H1 (cell line): ENCODE measurements at regions not wholly inside any gene's neighbourhood (a gene's known extent, or its start where the extent isn't known, plus 50 kb on each side); places are given as distances from the start of the nearest gene placed in this dataset.

Experiments used
- CTCF ChIA-PET: fragments of 300-600 bp; sonication (Branson Sonifier 250); formaldehyde crosslinking; loops from one replicate; lab custom pipeline; 2021; ENCODE audit not compliant: partially characterized antibody; lab: Charles Lee
- POLR2A ChIA-PET: fragments of 300-600 bp; sonication (Branson Sonifier 250); formaldehyde crosslinking; loops from one replicate; lab custom pipeline; 2021; ENCODE audit warnings: inconsistent platforms; ENCODE audit not compliant: partially characterized antibody; lab: Charles Lee
- DNase-seq, 2 experiments: peaks; one replicate each; pipeline versions ENCODE4 v3.0.0 to v3.0.0-alpha.2; 2010 to 2022; ENCODE audit warnings: low spot score in 2 of 2, low read depth in 1 of 2, mixed read lengths in 1 of 2
- FAIRE-seq: peaks from 2 replicates; lab custom pipeline; 2011; peaks lifted over from hg19 to GRCh38; lab: Jason Lieb, UNC
- H2AFZ ChIP-seq: 2 replicates; pipeline ENCODE4 v1.8.1; 2012; ENCODE audit warnings: low read length, inconsistent platforms
- H2AK5ac ChIP-seq: 2 replicates; pipeline ENCODE4 v1.6.1; 2013; ENCODE audit warnings: low read depth, low read length
- H2BK120ac ChIP-seq: replicated peaks from 2 replicates; pipeline ENCODE3; 2013; ENCODE audit warnings: low read depth, low read length, inconsistent platforms
- H2BK12ac ChIP-seq: 2 replicates; pipeline ENCODE4 v1.6.1; 2013; ENCODE audit warnings: low read depth, low read length
- H2BK15ac ChIP-seq: 2 replicates; pipeline ENCODE4 v1.6.1; 2013; ENCODE audit warnings: low read length
- H2BK20ac ChIP-seq: 2 replicates; pipeline ENCODE4 v1.6.1; 2013; ENCODE audit warnings: low read length
- H2BK5ac ChIP-seq: 2 replicates; pipeline ENCODE4 v1.6.1; 2013; ENCODE audit warnings: low read depth, low read length
- H3K14ac ChIP-seq: 2 replicates; pipeline ENCODE4 v1.6.1; 2013; ENCODE audit warnings: inconsistent platforms; ENCODE audit not compliant: insufficient read length
- H3K18ac ChIP-seq: 2 replicates; pipeline ENCODE4 v1.6.1; 2013; ENCODE audit warnings: low read length; ENCODE audit errors: extremely low read depth
- H3K23ac ChIP-seq: 2 replicates; pipeline ENCODE4 v1.6.1; 2013; ENCODE audit warnings: inconsistent platforms; ENCODE audit not compliant: insufficient read length
- H3K23me2 ChIP-seq: 2 replicates; pipeline ENCODE4 v1.6.1; 2013; ENCODE audit warnings: low read depth, low read length
- H3K27ac ChIP-seq: 2 replicates; pipeline ENCODE4 v1.6.1; 2011; ENCODE audit warnings: low read depth, low read length, inconsistent platforms
- H3K27me3 ChIP-seq, 4 experiments: replicated peaks in 1 of 4; 1 replicate in 1 of 4; 2 replicates in 3 of 4; pipeline versions ENCODE4 v1.6.1 to v1.8.1; 2011 to 2013; ENCODE audit warnings: low read length in 3 of 4, mild to moderate bottlenecking in 3 of 4, inconsistent platforms in 2 of 4, mixed read lengths in 2 of 4, moderate library complexity in 1 of 4; ENCODE audit not compliant: control insufficient read depth in 3 of 4, insufficient read depth in 3 of 4; ENCODE audit errors: extremely low read depth in 1 of 4
- H3K36me3 ChIP-seq, 4 experiments: 2 replicates each; pipeline versions ENCODE4 v1.6.1 to v1.8.1; 2011 to 2013; ENCODE audit warnings: mild to moderate bottlenecking in 4 of 4, low read length in 3 of 4, moderate library complexity in 2 of 4, control low read depth in 1 of 4, inconsistent platforms in 1 of 4; ENCODE audit not compliant: insufficient read depth in 4 of 4, control insufficient read depth in 2 of 4
- H3K4ac ChIP-seq: replicated peaks from 2 replicates; pipeline ENCODE3; 2013; ENCODE audit warnings: low read length, low read depth, mixed read lengths, inconsistent platforms; ENCODE audit not compliant: insufficient read length
- H3K4me1 ChIP-seq, 4 experiments: replicated peaks in 1 of 4; 1 replicate in 1 of 4; 2 replicates in 3 of 4; pipeline versions ENCODE4 v1.6.1 to v1.8.1; 2011 to 2013; ENCODE audit warnings: low read length in 3 of 4, inconsistent platforms in 2 of 4, mixed read lengths in 1 of 4; ENCODE audit not compliant: insufficient read depth in 4 of 4, control insufficient read depth in 3 of 4
- H3K4me2 ChIP-seq, 2 experiments: 2 replicates each; pipeline versions ENCODE4 v1.6.1 to v1.8.1; 2011 to 2013; ENCODE audit warnings: low read depth in 2 of 2, low read length in 2 of 2, control low read depth in 1 of 2, inconsistent platforms in 1 of 2, mild to moderate bottlenecking in 1 of 2; ENCODE audit not compliant: insufficient read depth in 1 of 2
- H3K4me3 ChIP-seq, 4 experiments: fragments of 200-600, 300-600 bp in 1 of 4; sonication (generic), shearing (Covaris generic), sonication (Bioruptor Twin) in 1 of 4; 2 replicates each; pipeline versions ENCODE4 v1.5.1 to v1.8.1; 2011 to 2016; ENCODE audit warnings: low read length in 4 of 4, low read depth in 3 of 4, control low read depth in 2 of 4, inconsistent platforms in 2 of 4, mild to moderate bottlenecking in 2 of 4, mixed read lengths in 1 of 4, moderate library complexity in 1 of 4; ENCODE audit not compliant: insufficient read depth in 2 of 4; ENCODE audit errors: extremely low read depth in 1 of 4
- H3K56ac ChIP-seq: replicated peaks from 2 replicates; pipeline ENCODE3; 2013; ENCODE audit warnings: low read depth, mild to moderate bottlenecking, mixed read lengths, low read length, inconsistent platforms; ENCODE audit not compliant: insufficient read length
- H3K79me1 ChIP-seq: 2 replicates; pipeline ENCODE4 v1.6.1; 2013; ENCODE audit warnings: low read depth, low read length, control low read depth
- H3K79me2 ChIP-seq, 2 experiments: 2 replicates each; pipeline versions ENCODE4 v1.6.1 to v1.8.1; 2012 to 2013; ENCODE audit warnings: low read length in 2 of 2, mild to moderate bottlenecking in 2 of 2, inconsistent platforms in 1 of 2; ENCODE audit not compliant: insufficient read depth in 2 of 2, control insufficient read depth in 1 of 2
- H3K9ac ChIP-seq, 4 experiments: replicated peaks in 1 of 4; 1 replicate in 1 of 4; 2 replicates in 3 of 4; pipeline versions ENCODE4 v1.6.1 to v1.8.1; 2011 to 2013; ENCODE audit warnings: low read depth in 3 of 4, low read length in 3 of 4, control low read depth in 2 of 4, mild to moderate bottlenecking in 2 of 4, moderate library complexity in 2 of 4, inconsistent platforms in 1 of 4; ENCODE audit errors: extremely low read depth in 1 of 4
- H3K9me3 ChIP-seq, 2 experiments: 2 replicates each; pipeline versions ENCODE4 v1.6.1 to v1.8.1; 2012 to 2013; ENCODE audit warnings: mild to moderate bottlenecking in 2 of 2, moderate library complexity in 2 of 2, control low read depth in 1 of 2, inconsistent platforms in 1 of 2, low read depth in 1 of 2, low read length in 1 of 2, mixed read lengths in 1 of 2; ENCODE audit not compliant: insufficient read depth in 2 of 2
- H4K20me1 ChIP-seq, 2 experiments: replicated peaks in 1 of 2; 2 replicates each; pipeline versions ENCODE3 to v1.8.1; 2011 to 2013; ENCODE audit warnings: inconsistent platforms in 2 of 2, low read length in 2 of 2, mild to moderate bottlenecking in 1 of 2; ENCODE audit not compliant: insufficient read depth in 2 of 2, control insufficient read depth in 1 of 2
- H4K5ac ChIP-seq: 2 replicates; pipeline ENCODE4 v1.6.1; 2013; ENCODE audit warnings: low read length, low read depth, mixed read lengths, inconsistent platforms; ENCODE audit not compliant: insufficient read length
- H4K8ac ChIP-seq: 2 replicates; pipeline ENCODE4 v1.8.0; 2013; ENCODE audit warnings: mild to moderate bottlenecking, moderate library complexity, low read length, inconsistent platforms; ENCODE audit not compliant: insufficient read depth; ENCODE audit errors: extremely low read depth
- H4K91ac ChIP-seq: replicated peaks from 2 replicates; pipeline ENCODE3; 2013; ENCODE audit warnings: low read length, mixed read lengths, inconsistent platforms; ENCODE audit not compliant: insufficient read length
- BRCA1 ChIP-seq: IDR thresholded peaks from 2 replicates; pipeline ENCODE4 v1.6.1; 2012; ENCODE audit warnings: low read depth, low read length, improper control_type of control experiment
- KDM5A ChIP-seq: fragments of 200-600 bp; IDR thresholded peaks from 2 replicates; pipeline ENCODE4 v1.7.1; 2012; ENCODE audit warnings: mild to moderate bottlenecking, low read length, inconsistent platforms, mixed read lengths
- POU5F1 ChIP-seq: IDR thresholded peaks from 2 replicates; pipeline ENCODE4 v1.6.1; 2011; ENCODE audit warnings: low read depth, mild to moderate bottlenecking, low read length, moderate library complexity
- ZNF274 ChIP-seq: IDR thresholded peaks from 2 replicates; pipeline ENCODE4 v1.7.0; 2012; ENCODE audit warnings: low read length, borderline replicate concordance; ENCODE audit errors: extremely low read depth
- WGBS, 2 experiments: shearing (Covaris generic) in 1 of 2; methylation state at CpG; one replicate each; pipeline versions ENCODE4 v1.1.6 to v1.1.7; 2013 to 2015; ENCODE audit warnings: low lambda C conversion rate in 2 of 2, mixed read lengths in 2 of 2, inconsistent platforms in 1 of 2, low coverage in 1 of 2, missing lambda C conversion rate in 1 of 2; ENCODE audit not compliant: insufficient replicate concordance in 2 of 2, insufficient coverage in 1 of 2, insufficient read length in 1 of 2; ENCODE audit errors: extremely low coverage in 1 of 2, missing lambda C conversion rate in 1 of 2; 5-methylcytosine and 5-hydroxymethylcytosine counted together

DNA sequence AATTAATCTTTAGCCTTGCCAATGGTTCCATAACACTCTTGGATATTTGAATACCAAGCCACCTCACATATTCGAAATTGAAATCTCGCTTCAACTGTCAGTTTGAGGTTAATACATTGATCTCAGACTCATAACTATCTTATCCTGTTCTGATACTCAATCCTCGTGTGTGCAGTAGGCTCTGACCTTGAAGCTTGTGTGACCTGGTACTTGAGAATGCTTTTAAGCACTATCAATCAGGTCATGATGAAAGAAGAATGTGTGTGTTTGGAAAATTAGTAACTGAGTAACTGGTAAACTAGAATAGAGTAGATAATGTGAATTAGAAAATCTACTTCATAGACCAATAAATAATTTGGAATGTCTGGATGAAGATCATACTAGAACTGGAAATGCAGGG lies 1266.7 kb downstream of the MAT2B start (continued):
- no peak for TF ChIP-seq KDM5A

DNA sequence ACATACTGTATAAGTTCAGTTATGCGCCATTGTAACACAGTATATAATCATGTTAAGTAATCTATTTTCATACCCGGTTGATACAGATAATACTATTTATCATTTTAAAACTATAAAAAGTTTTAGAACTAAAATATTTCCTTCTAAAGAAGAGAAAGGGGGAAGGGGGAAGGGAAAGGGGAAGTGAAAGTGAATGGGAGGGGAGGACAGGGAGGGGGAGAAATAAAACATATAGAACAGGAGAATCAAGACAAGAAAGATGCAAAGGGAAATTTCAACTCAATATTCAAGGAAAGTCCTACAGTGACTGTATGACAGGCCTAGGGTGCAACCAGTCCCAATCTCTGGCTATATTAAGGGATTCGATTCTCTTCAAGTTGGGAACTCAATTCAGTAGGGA lies 1278.8 kb downstream of the MAT2B start:
- H3K4me2 ChIP-seq = no peak overlapping the region
- no peak overlapping the region for H3K4ac ChIP-seq
- 90% methylated on average over 3 of the region's 3 CpGs; no CpG with 5 or more reads in 1 of the 2 experiments for WGBS, 2 experiments
- H2AFZ ChIP-seq = no peak overlapping the region
- no peak overlapping the region for H3K4me3 ChIP-seq
- H2BK15ac ChIP-seq = no peak overlapping the region
- no peak overlapping the region for H3K23ac ChIP-seq
- H3K27ac ChIP-seq = no peak overlapping the region
- no peak overlapping the region for H4K91ac ChIP-seq
- H4K8ac ChIP-seq = no peak overlapping the region
- no peaks in the 10 kb centered on the region for H3K79me2 ChIP-seq
- H3K14ac ChIP-seq = no peak overlapping the region
- no peak overlapping the region for H2BK20ac ChIP-seq
- no peaks in the 10 kb centered on the region for H3K9me3 ChIP-seq
- H3K27me3 ChIP-seq = no peaks in the 10 kb centered on the region
- H3K4me1 ChIP-seq = no peaks in the 10 kb centered on the region
- no peak overlapping the region for H2AK5ac ChIP-seq
- ChIA-PET POLR2A (no interaction called here), CTCF (no interaction called here)
- no peaks in the 10 kb centered on the region for H3K36me3 ChIP-seq
- no peaks in the 10 kb centered on the region for H3K23me2 ChIP-seq
- H2BK5ac ChIP-seq = no peak overlapping the region
- FAIRE-seq = no peak
- no peak for DNase-seq
- H3K79me1 ChIP-seq = no peaks in the 10 kb centered on the region
- no peak for TF ChIP-seq ZNF274
- no peak for TF ChIP-seq BRCA1
- TF ChIP-seq POU5F1 = no peak
- H2BK120ac ChIP-seq = no peak overlapping the region
- no peak overlapping the region for H2BK12ac ChIP-seq
- no peak overlapping the region for H4K5ac ChIP-seq
- no peak overlapping the region for H3K18ac ChIP-seq
- H4K20me1 ChIP-seq = no peaks in the 10 kb centered on the region
- H3K56ac ChIP-seq = no peak overlapping the region
- no peak overlapping the region for H3K9ac ChIP-seq
